Fibroblast of mammary gland (primary cell): ENCODE measurements at regions not wholly inside any gene's neighbourhood (a gene's known extent, or its start where the extent isn't known, plus 50 kb on each side); places are given as distances from the start of the nearest gene placed in this dataset.

Source experiments
- DNase-seq: peaks from one replicate; pipeline ENCODE4 v3.0.0-alpha.2; 2010; ENCODE audit warnings: low read depth
- H3K4me3 ChIP-seq: 2 replicates; pipeline ENCODE4 v1.5.1; 2011; ENCODE audit warnings: low read depth, mild to moderate bottlenecking, low read length, moderate library complexity; ENCODE audit not compliant: control insufficient read depth
- CTCF ChIP-seq: conservative IDR thresholded peaks from 2 replicates; pipeline ENCODE4 v1.5.1; 2011; ENCODE audit warnings: low read depth, low read length, inconsistent platforms; ENCODE audit not compliant: control insufficient read depth, insufficient read depth

- no peak for TF ChIP-seq CTCF
- DNase-seq = no peak
- H3K4me3 ChIP-seq = no peak overlapping the region
Measured at GRCh38 chr11:134522782-134523570, 110.9 kb upstream of the B3GAT1 start.

- no peak for DNase-seq
- TF ChIP-seq CTCF = no peak
- no peak overlapping the region for H3K4me3 ChIP-seq
Measured at GRCh38 chr11:134521452-134522289, 109.6 kb upstream of the B3GAT1 start.

- TF ChIP-seq CTCF = no peak
- no peak overlapping the region for H3K4me3 ChIP-seq
- DNase-seq = no peak
Measured at GRCh38 chr11:134521001-134521400, 109.0 kb upstream of the B3GAT1 start.

GRCh38 chr11:134519788-134520187 is 107.7 kb upstream of the B3GAT1 start:
- TF ChIP-seq CTCF = no peak
- H3K4me3 ChIP-seq = no peak overlapping the region
- DNase-seq = no peak

- no peak for TF ChIP-seq CTCF
- no peak for DNase-seq
- H3K4me3 ChIP-seq = no peak overlapping the region
Measured at GRCh38 chr11:134519390-134519750, 107.3 kb upstream of the B3GAT1 start.

- TF ChIP-seq CTCF = no peak
- no peak overlapping the region for H3K4me3 ChIP-seq
- DNase-seq = no peak
Measured at GRCh38 chr11:134518616-134519389, 106.8 kb upstream of the B3GAT1 start.
